ENCODE measurements at regions not wholly inside any gene's neighbourhood (a gene's known extent, or its start where the extent isn't known, plus 50 kb on each side); places are given as distances from the start of the nearest gene placed in this dataset.

- no peak overlapping the region for H3K18ac ChIP-seq (ENCODE audit: extremely low read depth, low read length)
- H2AFZ ChIP-seq (ENCODE audit: low read length) = 0 out of 2 replicates have a peak overlapping the region, but pooled peaks have one; percentile 26
- H2BK5ac ChIP-seq (ENCODE audit: low read depth, low read length) = peak overlapping the region; percentile 81; the same call in 1 of the 2 replicates
- no peak overlapping the region for H3K9ac ChIP-seq (replicated peaks in 1 of 4; ENCODE audit: extremely low read depth in 1 of 4, low read depth in 3 of 4, low read length in 3 of 4)
- no peaks in the 10 kb centered on the region for H3K79me2 ChIP-seq (ENCODE audit: control insufficient read depth in 1 of 2, insufficient read depth in 2 of 2, low read length in 2 of 2)
- peak overlapping the region; percentile 60; the same call in 1 of the 2 replicates for H2BK12ac ChIP-seq (ENCODE audit: low read depth, low read length)
- no peak overlapping the region for H3K23ac ChIP-seq (ENCODE audit: insufficient read length)
- no peak overlapping the region for H2AK5ac ChIP-seq (ENCODE audit: low read depth, low read length)
- H3K4ac ChIP-seq (replicated peaks; ENCODE audit: insufficient read length, low read depth, low read length) = no peak overlapping the region
- H3K23me2 ChIP-seq (ENCODE audit: low read depth, low read length) = no peaks in the 10 kb centered on the region
- no peak overlapping the region for H4K8ac ChIP-seq (ENCODE audit: extremely low read depth, insufficient read depth, low read length)
- no peak overlapping the region for H3K56ac ChIP-seq (replicated peaks; ENCODE audit: insufficient read length, low read depth, low read length)
- H4K5ac ChIP-seq (ENCODE audit: insufficient read length, low read depth, low read length) = no peak overlapping the region
- H3K14ac ChIP-seq (ENCODE audit: insufficient read length) = no peak overlapping the region
- no peak overlapping the region for H2BK120ac ChIP-seq (replicated peaks; ENCODE audit: low read depth, low read length)
- no peak overlapping the region for H3K27ac ChIP-seq (ENCODE audit: low read depth, low read length)
- H2BK20ac ChIP-seq (ENCODE audit: low read length) = no peak overlapping the region
- FAIRE-seq (peak; percentile 95), DNase-seq (ENCODE audit: low read depth in 1 of 2, low spot score in 2 of 2) (peak in 1 of 2 experiments; percentile 86)
- no peak overlapping the region; the same call in 1 of the 2 replicates for H2BK15ac ChIP-seq (ENCODE audit: low read length)
- H3K36me3 ChIP-seq (ENCODE audit: control insufficient read depth in 2 of 4, insufficient read depth in 4 of 4, low read length in 3 of 4) = no peaks in the 10 kb centered on the region
- ChIA-PET POLR2A (ENCODE audit: partially characterized antibody) (no interaction called here), CTCF (ENCODE audit: partially characterized antibody) (interaction anchor here (0.6 to 6.8 kb wide), 22 partner anchors 12 to 752 kb away, joined by 3 to 94 read pairs (median 4); no protein-coding TSS in a partner anchor)
- H3K4me3 ChIP-seq (ENCODE audit: extremely low read depth in 1 of 4, insufficient read depth in 2 of 4, low read depth in 3 of 4, low read length in 4 of 4) = no peak overlapping the region
- H3K4me1 ChIP-seq (replicated peaks in 1 of 4; ENCODE audit: control insufficient read depth in 3 of 4, insufficient read depth in 4 of 4, low read length in 3 of 4) = 0 out of 7 replicates have a peak, but pooled peaks cover 0 to 3% (median 0%) of the 10 kb centered on the region in 4 experiments
- H3K27me3 ChIP-seq (replicated peaks in 1 of 4; ENCODE audit: control insufficient read depth in 3 of 4, extremely low read depth in 1 of 4, insufficient read depth in 3 of 4, low read length in 3 of 4) = peaks cover 0 to 3% (median 1%) of the 10 kb centered on the region in 4 experiments; a peak in 3 of 7 replicates
- H3K4me2 ChIP-seq (ENCODE audit: insufficient read depth in 1 of 2, low read depth in 2 of 2, low read length in 2 of 2) = no peak overlapping the region
- H4K91ac ChIP-seq (replicated peaks; ENCODE audit: insufficient read length, low read length) = no peak overlapping the region
- H4K20me1 ChIP-seq (replicated peaks in 1 of 2; ENCODE audit: control insufficient read depth in 1 of 2, insufficient read depth in 2 of 2, low read length in 2 of 2) = no peaks in the 10 kb centered on the region
- TF ChIP-seq MAX (IDR thresholded peaks at IDR 0.05) (peak; percentile 98), E2F6 (IDR thresholded peaks at IDR 0.05) (peak; percentile 96), CHD2 (IDR thresholded peaks at IDR 0.05; ENCODE audit: low read length) (no peak), RAD21 (IDR thresholded peaks at IDR 0.05 in 1 of 2, conservative IDR thresholded peaks at IDR 0.05 in 1 of 2; ENCODE audit: low read depth in 2 of 2, low read length in 2 of 2) (peak; percentile 39 to 50), GABPA (IDR thresholded peaks at IDR 0.05; ENCODE audit: borderline replicate concordance, insufficient read depth, low read length) (no peak), CTCF (IDR thresholded peaks at IDR 0.05; ENCODE audit: control extremely low read depth in 1 of 3, insufficient read depth in 1 of 3, low read depth in 1 of 3, low read length in 3 of 3) (peak; percentile 50 to 78 (median 70)), CEBPB (IDR thresholded peaks at IDR 0.05; ENCODE audit: low read depth, low read length) (peak; percentile 72)
- WGBS, 2 experiments (ENCODE audit: extremely low coverage in 1 of 2, insufficient coverage in 1 of 2, insufficient read length in 1 of 2, insufficient replicate concordance in 2 of 2, low coverage in 1 of 2, low lambda C conversion rate in 2 of 2, missing lambda C conversion rate in 1 of 2) = 34% methylated on average over 5 of the region's 5 CpGs; no CpG with 5 or more reads in 1 of the 2 experiments
- no peaks in the 10 kb centered on the region for H3K79me1 ChIP-seq (ENCODE audit: low read depth, low read length)
- no peaks in the 10 kb centered on the region for H3K9me3 ChIP-seq (ENCODE audit: insufficient read depth in 2 of 2, low read depth in 1 of 2, low read length in 1 of 2)
These were observed 132.7 kb downstream of the TSN start for GRCh38 chr2:121888189-121888557.
